Smooth muscle cell (in vitro differentiated cells): ENCODE measurements at regions not wholly inside any gene's neighbourhood (a gene's known extent, or its start where the extent isn't known, plus 50 kb on each side); places are given as distances from the start of the nearest gene placed in this dataset.

Experiments used
- DNase-seq: peaks from one replicate; lab custom pipeline; 2025; ENCODE audit not compliant: unreplicated experiment; lab: John Stamatoyannopoulos, UW
- H2AFZ ChIP-seq: fragments of 200-600 bp; sonication (generic); 2 replicates; pipeline ENCODE4 v1.6.0; 2016; ENCODE audit warnings: antibody characterized with exemption, low read depth, mild to moderate bottlenecking
- H3F3A ChIP-seq: fragments of 200-600 bp; sonication (generic); 2 replicates; pipeline ENCODE4 v1.6.0; 2017; ENCODE audit warnings: antibody characterized with exemption, low read depth
- H3K27ac ChIP-seq: fragments of 200-600 bp; sonication (generic); 2 replicates; pipeline ENCODE4 v1.5.1; 2016; ENCODE audit warnings: low read depth, mild to moderate bottlenecking
- H3K27me3 ChIP-seq: fragments of 200-600 bp; sonication (generic); 2 replicates; pipeline ENCODE4 v1.6.1; 2016; ENCODE audit warnings: low read depth, mild to moderate bottlenecking
- H3K36me3 ChIP-seq: fragments of 200-600 bp; sonication (generic); 2 replicates; pipeline ENCODE4 v1.5.1; 2016; ENCODE audit warnings: low read depth
- H3K4me1 ChIP-seq: fragments of 200-600 bp; sonication (generic); 2 replicates; pipeline ENCODE4 v1.5.1; 2016; ENCODE audit warnings: low read depth
- H3K4me2 ChIP-seq: fragments of 200-600 bp; sonication (generic); 2 replicates; pipeline ENCODE4 v1.6.0; 2016; ENCODE audit warnings: mild to moderate bottlenecking
- H3K4me3 ChIP-seq: fragments of 200-600 bp; sonication (generic); 2 replicates; pipeline ENCODE4 v1.5.1; 2016; ENCODE audit warnings: mild to moderate bottlenecking
- H3K79me2 ChIP-seq: fragments of 200-600 bp; sonication (generic); 2 replicates; pipeline ENCODE4 v1.6.0; 2016; ENCODE audit warnings: low read depth, mild to moderate bottlenecking
- H3K9ac ChIP-seq: fragments of 200-600 bp; sonication (generic); 2 replicates; pipeline ENCODE4 v1.6.0; 2016; ENCODE audit warnings: low read depth
- H3K9me3 ChIP-seq: fragments of 200-600 bp; sonication (generic); replicated peaks from 2 replicates; pipeline ENCODE4 v1.5.1; 2016; ENCODE audit warnings: low read depth
- H4K20me1 ChIP-seq: fragments of 200-600 bp; sonication (generic); 2 replicates; pipeline ENCODE4 v1.6.0; 2016; ENCODE audit warnings: low read depth
- WGBS: methylation state at CpG from one replicate; pipeline ENCODE4 v1.1.7; 2016; ENCODE audit warnings: low lambda C conversion rate; 5-methylcytosine and 5-hydroxymethylcytosine counted together
- TF ChIP-seq, protein P1 (sequence below): fragments of 200-600 bp; sonication (generic); IDR thresholded peaks from 2 replicates; pipeline ENCODE4 v1.5.1; 2017; ENCODE audit warnings: borderline replicate concordance, mild to moderate bottlenecking, antibody characterized with exemption; ENCODE audit not compliant: insufficient read depth, poor library complexity, severe bottlenecking

DNA sequence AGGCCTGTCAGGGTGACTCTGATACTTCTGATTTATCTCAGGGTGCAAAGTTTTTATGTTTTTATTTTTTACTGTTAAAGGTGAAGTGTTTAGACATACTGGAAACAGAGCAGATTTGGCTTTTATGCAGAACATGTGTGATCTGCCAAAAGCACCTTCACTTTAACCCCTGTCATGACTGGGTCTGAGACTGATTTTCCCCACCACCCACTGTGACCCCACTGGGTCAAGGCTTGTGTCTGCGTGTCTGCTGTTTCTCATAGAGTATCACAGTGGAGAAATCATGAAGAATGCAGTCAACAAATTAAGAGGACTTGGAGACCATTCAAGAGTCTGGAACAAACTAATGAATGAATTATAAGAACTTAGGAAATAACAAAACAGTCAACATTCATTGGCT lies 131.2 kb downstream of the SPTSSA start:
- Histone ChIP-seq H3K4me1 (no peaks in the 10 kb centered on the region), H3K9me3 (no peaks in the 10 kb centered on the region), H3K36me3 (no peaks in the 10 kb centered on the region), H3K4me2 (no peak overlapping the region), H3K27ac (no peak overlapping the region), H3K4me3 (no peak overlapping the region), H2AFZ (no peak overlapping the region), H3K79me2 (no peaks in the 10 kb centered on the region), H3K9ac (no peak overlapping the region), H3K27me3 (no peaks in the 10 kb centered on the region), H4K20me1 (no peaks in the 10 kb centered on the region), H3F3A (no peaks in the 10 kb centered on the region)
- TF ChIP-seq, protein P1, sequence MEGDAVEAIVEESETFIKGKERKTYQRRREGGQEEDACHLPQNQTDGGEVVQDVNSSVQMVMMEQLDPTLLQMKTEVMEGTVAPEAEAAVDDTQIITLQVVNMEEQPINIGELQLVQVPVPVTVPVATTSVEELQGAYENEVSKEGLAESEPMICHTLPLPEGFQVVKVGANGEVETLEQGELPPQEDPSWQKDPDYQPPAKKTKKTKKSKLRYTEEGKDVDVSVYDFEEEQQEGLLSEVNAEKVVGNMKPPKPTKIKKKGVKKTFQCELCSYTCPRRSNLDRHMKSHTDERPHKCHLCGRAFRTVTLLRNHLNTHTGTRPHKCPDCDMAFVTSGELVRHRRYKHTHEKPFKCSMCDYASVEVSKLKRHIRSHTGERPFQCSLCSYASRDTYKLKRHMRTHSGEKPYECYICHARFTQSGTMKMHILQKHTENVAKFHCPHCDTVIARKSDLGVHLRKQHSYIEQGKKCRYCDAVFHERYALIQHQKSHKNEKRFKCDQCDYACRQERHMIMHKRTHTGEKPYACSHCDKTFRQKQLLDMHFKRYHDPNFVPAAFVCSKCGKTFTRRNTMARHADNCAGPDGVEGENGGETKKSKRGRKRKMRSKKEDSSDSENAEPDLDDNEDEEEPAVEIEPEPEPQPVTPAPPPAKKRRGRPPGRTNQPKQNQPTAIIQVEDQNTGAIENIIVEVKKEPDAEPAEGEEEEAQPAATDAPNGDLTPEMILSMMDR: no peak
- DNase-seq: no peak
- 0% methylated on average over 1 of the region's 1 CpG for WGBS

DNA sequence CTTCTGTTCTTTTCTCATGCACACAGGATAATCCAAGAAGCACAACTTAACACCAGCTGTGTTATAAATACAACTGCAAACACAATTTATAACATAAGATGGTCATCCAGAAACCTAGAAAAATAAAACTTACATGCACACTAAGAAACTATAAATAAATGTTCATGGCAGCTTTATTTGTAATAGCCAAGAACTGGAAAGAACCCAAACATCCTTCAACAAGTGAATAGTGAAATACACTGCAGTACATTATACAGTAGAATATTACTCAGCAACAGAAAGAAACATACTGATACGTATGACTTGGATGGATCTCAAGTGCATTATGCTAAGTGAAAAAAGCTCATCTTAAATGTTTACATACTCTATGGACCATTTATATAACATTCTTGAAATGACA lies 132.7 kb downstream of the SPTSSA start:
- no peaks in the 10 kb centered on the region for H3F3A ChIP-seq

DNA sequence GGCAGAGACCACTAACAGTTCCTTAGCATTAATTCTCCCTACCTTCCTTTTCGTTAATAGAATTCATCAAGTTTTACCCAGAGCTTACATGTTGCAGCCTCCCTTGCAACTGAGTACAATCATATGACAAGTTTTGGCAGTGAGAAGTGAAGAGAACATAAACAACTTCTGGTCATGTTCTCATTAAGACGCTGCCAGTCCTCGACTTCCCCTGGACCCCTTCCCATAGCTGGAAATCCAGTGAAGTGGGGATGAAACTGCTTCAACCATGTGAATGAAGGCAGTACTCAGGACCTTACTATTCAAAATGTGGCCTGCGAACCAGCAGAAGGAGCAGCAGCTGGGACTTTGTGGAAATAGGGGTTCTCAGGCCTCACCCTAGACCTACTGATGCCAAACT lies 133.9 kb downstream of the SPTSSA start:
- H3K79me2 ChIP-seq: no peaks in the 10 kb centered on the region
- 86% methylated on average over 4 of the region's 4 CpGs for WGBS

More for the DNA sequence above, 132.7 kb downstream of the SPTSSA start:
- no peaks in the 10 kb centered on the region for H3K9me3 ChIP-seq
- no peaks in the 10 kb centered on the region for H4K20me1 ChIP-seq
- H2AFZ ChIP-seq: no peak overlapping the region
- no peaks in the 10 kb centered on the region for H3K79me2 ChIP-seq
- DNase-seq: no peak
- H3K27me3 ChIP-seq: no peaks in the 10 kb centered on the region
- no peak overlapping the region for H3K4me2 ChIP-seq
- no peak overlapping the region for H3K27ac ChIP-seq
- no peak overlapping the region for H3K9ac ChIP-seq
- no peaks in the 10 kb centered on the region for H3K4me1 ChIP-seq
- 94% methylated on average over 1 of the region's 1 CpG for WGBS
- H3K4me3 ChIP-seq: no peak overlapping the region
- no peaks in the 10 kb centered on the region for H3K36me3 ChIP-seq
- TF ChIP-seq, protein P1: no peak

DNA sequence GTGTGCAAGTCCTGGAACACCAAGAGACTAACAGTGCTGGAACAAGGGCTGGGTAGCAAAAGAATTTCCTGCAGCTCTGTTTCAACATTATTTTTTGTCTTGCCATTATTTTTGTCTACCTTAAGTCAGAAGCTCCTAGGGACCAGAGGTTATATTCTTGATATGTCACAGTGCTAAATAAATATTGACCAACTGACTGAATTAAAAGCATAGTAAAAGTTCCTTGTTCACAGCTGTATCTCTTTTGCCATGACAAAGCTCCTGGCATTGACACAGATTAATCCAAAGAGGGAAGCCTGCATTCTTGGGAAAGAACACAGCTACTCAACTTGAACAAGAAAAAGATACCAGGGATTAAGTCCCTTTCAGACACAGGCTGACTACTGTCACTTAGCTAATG lies 136.5 kb downstream of the SPTSSA start:
- H3K27me3 ChIP-seq: no peaks in the 10 kb centered on the region
- no peak overlapping the region for H3K4me3 ChIP-seq
- H2AFZ ChIP-seq: no peak overlapping the region
- no peak overlapping the region for H3K4me2 ChIP-seq
- no peaks in the 10 kb centered on the region for H3K36me3 ChIP-seq
- no peaks in the 10 kb centered on the region for H3K79me2 ChIP-seq
- DNase-seq: no peak
- H3K4me1 ChIP-seq: no peaks in the 10 kb centered on the region
- no peak overlapping the region for H3K9ac ChIP-seq
- no peak overlapping the region for H3K27ac ChIP-seq
- no peaks in the 10 kb centered on the region for H3K9me3 ChIP-seq
- H4K20me1 ChIP-seq: no peaks in the 10 kb centered on the region
- H3F3A ChIP-seq: no peaks in the 10 kb centered on the region
- TF ChIP-seq, protein P1: no peak

More for the DNA sequence above, 133.9 kb downstream of the SPTSSA start:
- Histone ChIP-seq H3K4me1 (no peaks in the 10 kb centered on the region), H2AFZ (no peak overlapping the region), H3K4me3 (no peak overlapping the region), H3F3A (no peaks in the 10 kb centered on the region), H3K9ac (no peak overlapping the region), H3K4me2 (no peak overlapping the region), H3K27me3 (no peaks in the 10 kb centered on the region), H3K36me3 (no peaks in the 10 kb centered on the region), H3K9me3 (no peaks in the 10 kb centered on the region), H4K20me1 (no peaks in the 10 kb centered on the region), H3K27ac (no peak overlapping the region)
- TF ChIP-seq, protein P1: no peak
- no peak for DNase-seq
